ENCODE measurements at regions not wholly inside any gene's neighbourhood (a gene's known extent, or its start where the extent isn't known, plus 50 kb on each side); places are given as distances from the start of the nearest gene placed in this dataset.

DNA sequence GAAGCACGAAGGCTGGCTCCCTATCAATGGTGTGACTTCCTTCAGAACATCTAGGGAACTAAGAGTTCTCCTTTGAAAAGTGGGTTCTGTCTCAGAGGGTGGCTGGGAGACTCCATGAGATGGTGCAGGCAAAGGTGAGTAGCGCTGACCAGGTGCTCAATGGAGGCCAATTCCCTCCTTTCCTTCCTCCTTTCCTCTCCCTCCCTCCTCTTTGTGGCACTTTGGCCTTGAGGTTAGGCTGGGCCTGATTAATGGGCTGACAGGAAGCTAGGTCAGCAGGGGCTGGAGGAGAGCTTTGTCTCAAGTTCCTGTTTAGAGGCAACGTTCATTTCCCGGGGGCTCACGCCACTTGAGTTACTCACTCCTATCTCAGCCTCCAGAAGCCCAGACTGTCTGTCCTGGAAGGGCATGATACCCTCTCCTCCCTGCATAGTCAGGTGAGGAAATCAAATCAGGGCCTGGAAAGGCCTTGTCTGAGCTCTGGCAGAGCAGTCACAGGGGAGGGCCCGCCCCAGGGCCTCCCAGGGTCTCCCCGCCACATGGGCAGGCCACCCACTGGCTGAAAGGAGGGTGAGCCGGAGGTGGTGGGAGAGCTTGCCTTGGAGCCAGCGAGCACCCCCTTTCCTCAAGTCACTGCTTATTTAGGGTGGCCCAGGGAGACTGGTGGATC is 58.4 kb upstream of the SSBP3 start:
- TF ChIP-seq POLR2AphosphoS5 (IDR thresholded peaks at IDR 0.05) (no peak), EP300 (IDR thresholded peaks at IDR 0.05) (no peak), POLR2A (IDR thresholded peaks at IDR 0.05) (no peak)
- TF ChIP-seq, protein P1, sequence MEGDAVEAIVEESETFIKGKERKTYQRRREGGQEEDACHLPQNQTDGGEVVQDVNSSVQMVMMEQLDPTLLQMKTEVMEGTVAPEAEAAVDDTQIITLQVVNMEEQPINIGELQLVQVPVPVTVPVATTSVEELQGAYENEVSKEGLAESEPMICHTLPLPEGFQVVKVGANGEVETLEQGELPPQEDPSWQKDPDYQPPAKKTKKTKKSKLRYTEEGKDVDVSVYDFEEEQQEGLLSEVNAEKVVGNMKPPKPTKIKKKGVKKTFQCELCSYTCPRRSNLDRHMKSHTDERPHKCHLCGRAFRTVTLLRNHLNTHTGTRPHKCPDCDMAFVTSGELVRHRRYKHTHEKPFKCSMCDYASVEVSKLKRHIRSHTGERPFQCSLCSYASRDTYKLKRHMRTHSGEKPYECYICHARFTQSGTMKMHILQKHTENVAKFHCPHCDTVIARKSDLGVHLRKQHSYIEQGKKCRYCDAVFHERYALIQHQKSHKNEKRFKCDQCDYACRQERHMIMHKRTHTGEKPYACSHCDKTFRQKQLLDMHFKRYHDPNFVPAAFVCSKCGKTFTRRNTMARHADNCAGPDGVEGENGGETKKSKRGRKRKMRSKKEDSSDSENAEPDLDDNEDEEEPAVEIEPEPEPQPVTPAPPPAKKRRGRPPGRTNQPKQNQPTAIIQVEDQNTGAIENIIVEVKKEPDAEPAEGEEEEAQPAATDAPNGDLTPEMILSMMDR (IDR thresholded peaks at IDR 0.05): no peak
- H3K4me3 ChIP-seq: no peak overlapping the region
- H3K9me3 ChIP-seq: no peaks in the 10 kb centered on the region
- H3K4me1 ChIP-seq: peaks cover 0 to 28% (median 9%) of the 10 kb centered on the region in 3 donors
- no peak overlapping the region for H3K27ac ChIP-seq
- no peaks in the 10 kb centered on the region for H3K36me3 ChIP-seq
- no peaks in the 10 kb centered on the region for H3K27me3 ChIP-seq
- whole genome bisulfite sequencing, 2 donors (ENCODE audit: low coverage in 1 of 2): 80% methylated on average over 1 of the region's 9 CpGs; no CpG with 5 or more reads in 1 of the 2 donors
- ATAC-seq: peak; percentile 25

DNA sequence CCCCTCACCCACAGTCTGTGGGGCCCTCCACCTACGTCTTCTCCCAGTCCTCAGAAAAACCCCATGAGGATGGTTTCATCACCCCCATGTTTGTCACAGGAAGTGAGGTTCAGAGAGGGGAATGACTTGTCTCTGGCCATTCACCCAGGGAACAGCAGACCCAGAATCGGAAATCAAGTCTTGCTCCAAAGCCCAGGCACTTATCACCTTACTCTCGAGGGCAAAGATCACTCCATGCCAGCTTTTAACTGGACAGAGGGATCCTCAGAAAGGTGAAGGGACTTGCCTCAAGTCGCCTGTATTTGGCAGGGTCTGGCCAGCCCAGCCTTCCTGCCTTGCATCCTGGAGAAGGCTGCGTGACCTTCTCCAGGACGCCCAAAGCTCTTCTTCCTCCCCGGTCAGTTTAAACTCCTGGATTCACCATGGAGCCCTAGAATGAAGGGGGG is 57.9 kb upstream of the SSBP3 start:
- Histone ChIP-seq H3K36me3 (no peaks in the 10 kb centered on the region), H3K9me3 (no peaks in the 10 kb centered on the region), H3K4me3 (no peak overlapping the region), H3K4me1 (peaks cover 0 to 28% (median 9%) of the 10 kb centered on the region in 3 donors), H3K27me3 (no peaks in the 10 kb centered on the region), H3K27ac (no peak overlapping the region)
- TF ChIP-seq POLR2AphosphoS5 (IDR thresholded peaks at IDR 0.05) (no peak), POLR2A (IDR thresholded peaks at IDR 0.05) (no peak), EP300 (IDR thresholded peaks at IDR 0.05) (no peak)
- TF ChIP-seq, protein P1 (IDR thresholded peaks at IDR 0.05): no peak
- ATAC-seq: no peak
- 71 to 90% methylated on average over 1 to 2 of the region's 7 CpGs for WGBS, 2 donors (ENCODE audit: low coverage in 1 of 2)

DNA sequence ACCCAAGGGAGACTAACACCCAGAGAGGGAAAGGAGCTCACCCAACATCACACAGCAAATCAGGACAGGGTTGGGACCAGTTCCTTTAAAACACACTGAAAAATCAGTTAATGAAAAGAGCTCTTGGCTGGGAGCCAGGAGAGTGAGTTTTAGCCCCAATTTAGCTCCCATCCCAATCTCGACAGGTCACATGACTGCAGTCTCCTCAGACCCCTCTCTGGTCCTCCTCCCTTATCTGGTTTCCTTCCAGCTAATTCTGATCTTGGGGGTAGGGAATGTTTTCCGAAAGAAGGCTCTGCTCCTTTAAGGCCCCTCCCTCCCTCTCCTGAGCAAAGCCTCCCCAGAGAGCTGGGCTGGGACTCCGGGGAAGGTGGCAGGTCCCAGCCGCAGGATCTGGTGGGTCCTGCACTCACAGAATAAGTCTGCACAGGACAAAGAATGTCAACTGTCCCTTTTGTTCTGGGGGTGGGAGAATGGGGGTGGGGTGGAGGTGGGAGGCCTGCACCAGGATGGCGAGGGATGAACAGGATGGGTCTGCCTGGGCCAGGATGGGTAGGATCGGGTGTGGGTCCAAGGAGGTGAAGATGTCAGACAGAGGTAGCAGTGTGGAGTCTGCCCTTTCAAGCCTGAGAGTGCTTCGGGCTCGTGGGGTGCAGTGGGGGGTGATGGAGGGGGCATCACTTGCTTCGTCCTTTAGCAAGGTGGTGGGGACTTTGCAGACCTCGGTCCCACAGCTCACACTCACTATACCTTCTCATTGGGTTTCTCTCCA is 57.3 kb upstream of the SSBP3 start:
- no peak for TF ChIP-seq POLR2AphosphoS5 (IDR thresholded peaks at IDR 0.05)
- no peak for TF ChIP-seq POLR2A (IDR thresholded peaks at IDR 0.05)
- TF ChIP-seq, protein P1 (IDR thresholded peaks at IDR 0.05): no peak
- TF ChIP-seq EP300 (IDR thresholded peaks at IDR 0.05): no peak
- no peak for ATAC-seq
- no peaks in the 10 kb centered on the region for H3K36me3 ChIP-seq
- H3K27ac ChIP-seq: no peak overlapping the region
- no peak overlapping the region for H3K4me3 ChIP-seq
- H3K9me3 ChIP-seq: no peaks in the 10 kb centered on the region
- H3K27me3 ChIP-seq: no peaks in the 10 kb centered on the region
- WGBS, 2 donors (ENCODE audit: low coverage in 1 of 2): 58 to 60% methylated on average over 2 to 4 of the region's 10 CpGs
- peaks cover 0 to 28% (median 9%) of the 10 kb centered on the region in 3 donors for H3K4me1 ChIP-seq

DNA sequence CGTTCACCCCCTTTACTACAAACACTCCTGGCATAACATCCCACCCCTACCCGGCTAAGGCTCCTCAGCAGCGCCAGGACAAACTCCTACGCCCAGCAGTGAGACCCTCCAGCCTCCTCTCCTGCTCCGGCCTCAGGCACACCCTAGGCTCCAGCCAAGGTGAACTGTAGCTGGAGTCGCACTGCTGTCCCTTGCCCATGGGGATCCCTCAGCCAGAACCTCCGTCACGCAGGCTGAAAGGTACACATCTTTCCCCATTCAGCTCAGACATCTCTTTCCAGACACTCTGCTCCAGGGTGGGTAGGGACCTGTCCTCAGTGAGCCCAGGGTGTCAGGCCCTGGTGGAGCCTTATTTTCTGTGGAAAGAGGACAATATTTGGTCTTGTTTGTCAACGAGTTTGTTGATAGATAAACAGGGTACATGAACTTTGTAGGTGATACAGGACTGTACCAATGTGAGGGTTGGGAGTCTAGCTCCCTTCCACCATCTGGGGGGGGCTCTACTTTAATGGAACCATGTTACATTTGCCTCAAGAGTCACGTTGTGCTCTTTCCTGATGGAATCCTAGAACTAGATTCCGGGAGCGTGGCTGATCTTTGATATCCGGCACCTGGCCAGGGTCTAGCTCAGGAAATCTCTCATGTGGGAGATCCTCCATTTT is 56.5 kb upstream of the SSBP3 start:
- Histone ChIP-seq H3K36me3 (no peaks in the 10 kb centered on the region), H3K4me1 (peaks cover 0 to 28% (median 9%) of the 10 kb centered on the region in 3 donors), H3K27ac (no peak overlapping the region), H3K9me3 (no peaks in the 10 kb centered on the region), H3K4me3 (no peak overlapping the region), H3K27me3 (no peaks in the 10 kb centered on the region)
- WGBS, 2 donors (ENCODE audit: low coverage in 1 of 2): 58 to 62% methylated on average over 3 to 4 of the region's 13 CpGs
- no peak for ATAC-seq
- TF ChIP-seq, protein P1 (IDR thresholded peaks at IDR 0.05): no peak
- no peak for TF ChIP-seq EP300 (IDR thresholded peaks at IDR 0.05)
- no peak for TF ChIP-seq POLR2AphosphoS5 (IDR thresholded peaks at IDR 0.05)
- TF ChIP-seq POLR2A (IDR thresholded peaks at IDR 0.05): no peak
